Ishikawa (cell line): ENCODE measurements at regions not wholly inside any gene's neighbourhood (a gene's known extent, or its start where the extent isn't known, plus 50 kb on each side); places are given as distances from the start of the nearest gene placed in this dataset.

Source experiments
- CEBPB ChIP-seq: IDR thresholded peaks from 2 replicates; pipeline ENCODE4 v1.6.1; 2012
- CREB1 ChIP-seq: IDR thresholded peaks from 2 replicates; pipeline ENCODE4 v1.6.1; 2012; ENCODE audit warnings: low read depth
- EGR1 ChIP-seq: IDR thresholded peaks from 2 replicates; pipeline ENCODE4 v1.6.1; 2012
- EP300 ChIP-seq: IDR thresholded peaks from 2 replicates; pipeline ENCODE4 v1.6.1; 2012; ENCODE audit warnings: borderline replicate concordance
- FOXM1 ChIP-seq: IDR thresholded peaks from 2 replicates; pipeline ENCODE4 v1.6.1; 2012; ENCODE audit warnings: low read depth, borderline replicate concordance
- NFIC ChIP-seq: IDR thresholded peaks from 2 replicates; pipeline ENCODE4 v1.6.1; 2012
- RAD21 ChIP-seq: IDR thresholded peaks from 2 replicates; pipeline ENCODE4 v1.6.1; 2012; ENCODE audit warnings: low read depth
- REST ChIP-seq: IDR thresholded peaks from 2 replicates; pipeline ENCODE4 v1.6.1; 2012; ENCODE audit warnings: low read depth, mild to moderate bottlenecking
- TAF1 ChIP-seq: IDR thresholded peaks from 2 replicates; pipeline ENCODE4 v1.6.1; 2012; ENCODE audit warnings: low read depth, mild to moderate bottlenecking
- TCF12 ChIP-seq: IDR thresholded peaks from 2 replicates; pipeline ENCODE4 v1.6.1; 2012; ENCODE audit warnings: low read depth
- TEAD4 ChIP-seq: IDR thresholded peaks from 2 replicates; pipeline ENCODE4 v1.6.1; 2012
- YY1 ChIP-seq: IDR thresholded peaks from 2 replicates; pipeline ENCODE4 v1.6.1; 2012; ENCODE audit warnings: low read depth
- TF ChIP-seq, protein P1 (sequence below): IDR thresholded peaks from 2 replicates; pipeline ENCODE4 v1.6.1; 2012
- TF ChIP-seq, protein P2 (sequence below): IDR thresholded peaks from 2 replicates; pipeline ENCODE4 v1.6.1; 2012

- TF ChIP-seq TEAD4 (no peak), NFIC (no peak), EP300 (no peak), EGR1 (no peak), REST (no peak), TCF12 (no peak), RAD21 (no peak), CREB1 (no peak), YY1 (no peak), TAF1 (no peak), CEBPB (no peak), FOXM1 (no peak)
- TF ChIP-seq, protein P1, sequence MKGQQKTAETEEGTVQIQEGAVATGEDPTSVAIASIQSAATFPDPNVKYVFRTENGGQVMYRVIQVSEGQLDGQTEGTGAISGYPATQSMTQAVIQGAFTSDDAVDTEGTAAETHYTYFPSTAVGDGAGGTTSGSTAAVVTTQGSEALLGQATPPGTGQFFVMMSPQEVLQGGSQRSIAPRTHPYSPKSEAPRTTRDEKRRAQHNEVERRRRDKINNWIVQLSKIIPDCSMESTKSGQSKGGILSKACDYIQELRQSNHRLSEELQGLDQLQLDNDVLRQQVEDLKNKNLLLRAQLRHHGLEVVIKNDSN, result no peak
- TF ChIP-seq, protein P2, sequence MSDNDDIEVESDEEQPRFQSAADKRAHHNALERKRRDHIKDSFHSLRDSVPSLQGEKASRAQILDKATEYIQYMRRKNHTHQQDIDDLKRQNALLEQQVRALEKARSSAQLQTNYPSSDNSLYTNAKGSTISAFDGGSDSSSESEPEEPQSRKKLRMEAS, result no peak
Measured at GRCh38 chr1:116230712-116231111, 119.5 kb downstream of the MAB21L3 start.
